GM19452 (cell line): ENCODE measurements at regions not wholly inside any gene's neighbourhood (a gene's known extent, or its start where the extent isn't known, plus 50 kb on each side); places are given as distances from the start of the nearest gene placed in this dataset.
"Not testable (repeated sequence)": the region's sequence is repeated elsewhere in the genome, so short reads cannot be mapped to it uniquely, and the experiment has no call there.

Experiments used
- ATAC-seq: cut with Tn5 transposase; IDR thresholded peaks from one replicate; pipeline ENCODE4 v1.9.1; 2021; ENCODE audit not compliant: unreplicated experiment

DNA sequence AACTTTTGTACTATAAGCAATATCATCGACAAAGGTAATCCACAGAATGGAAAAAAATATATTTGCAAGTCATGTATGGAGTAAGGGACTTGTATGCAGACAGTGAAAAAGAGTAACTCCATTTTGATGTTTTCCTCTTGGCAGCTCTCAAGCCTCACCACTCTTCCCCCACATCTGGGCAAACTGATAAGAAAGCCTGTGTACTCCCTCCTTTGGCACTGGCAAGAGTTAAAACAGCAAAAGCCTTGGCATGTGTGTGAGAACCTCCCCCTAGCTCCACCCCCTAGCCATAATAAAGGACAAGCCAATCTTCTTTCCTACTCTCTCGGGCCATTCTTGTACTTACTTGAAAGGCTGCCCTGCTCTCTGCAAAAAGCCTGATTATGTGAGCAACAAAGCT lies 335.2 kb downstream of the LRATD1 start:
- ATAC-seq, result no peak

DNA sequence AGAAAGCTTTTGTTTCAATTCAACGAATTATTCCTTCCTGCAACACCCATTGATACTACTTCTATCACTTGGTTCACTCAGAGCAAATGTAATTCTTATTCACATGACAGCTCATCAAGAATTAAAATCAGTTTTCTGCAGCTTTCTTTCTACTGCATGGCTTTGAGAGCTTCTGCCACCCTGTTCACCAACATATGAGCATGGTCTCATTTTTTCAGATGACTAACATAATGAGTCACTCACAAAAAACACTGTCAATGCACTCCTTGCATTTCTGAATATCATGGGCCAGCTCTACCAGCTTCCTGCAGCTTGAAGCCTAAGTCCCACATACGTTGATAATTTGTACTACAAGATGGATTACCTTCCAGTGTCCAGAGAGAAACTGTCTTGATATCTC lies 342.9 kb downstream of the LRATD1 start:
- no peak for ATAC-seq

DNA sequence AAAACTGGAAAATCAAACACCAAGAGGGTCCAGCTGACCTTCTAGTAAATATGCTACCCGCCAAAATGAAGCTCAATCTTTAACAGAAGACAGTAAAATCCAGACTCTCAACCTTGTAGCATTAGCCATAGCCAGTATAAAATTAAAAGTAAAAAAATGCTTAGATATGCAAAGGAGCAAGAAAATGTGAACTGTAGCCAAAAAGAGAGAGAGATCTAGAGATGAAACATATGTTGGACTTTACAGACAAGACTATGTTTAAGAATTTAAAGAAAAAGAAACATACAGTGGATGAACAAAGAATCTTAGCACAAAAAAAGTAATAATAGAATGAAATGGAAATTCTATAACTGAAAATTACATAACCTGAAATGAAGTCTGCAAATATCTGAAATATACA lies 344.5 kb downstream of the LRATD1 start:
- no peak for ATAC-seq

DNA sequence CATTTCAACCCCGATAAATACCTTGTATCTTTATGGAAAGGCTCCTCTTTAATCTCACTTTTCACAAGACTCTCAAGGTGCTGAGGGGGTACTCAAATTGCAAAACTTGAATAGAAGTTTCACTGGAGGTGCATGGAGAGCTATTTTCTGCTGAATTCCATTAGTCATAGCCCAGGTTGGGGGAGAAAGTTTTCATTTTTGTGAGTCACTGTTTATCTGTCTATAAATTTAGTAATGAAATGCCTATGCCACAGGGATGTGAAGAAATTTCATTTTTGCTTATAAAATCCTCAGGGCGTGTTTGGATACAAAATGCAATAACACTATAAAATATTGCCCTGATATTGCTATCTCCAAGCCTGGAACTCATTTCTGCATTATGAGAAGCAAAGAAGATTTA lies 346.3 kb downstream of the LRATD1 start:
- ATAC-seq, result no peak

DNA sequence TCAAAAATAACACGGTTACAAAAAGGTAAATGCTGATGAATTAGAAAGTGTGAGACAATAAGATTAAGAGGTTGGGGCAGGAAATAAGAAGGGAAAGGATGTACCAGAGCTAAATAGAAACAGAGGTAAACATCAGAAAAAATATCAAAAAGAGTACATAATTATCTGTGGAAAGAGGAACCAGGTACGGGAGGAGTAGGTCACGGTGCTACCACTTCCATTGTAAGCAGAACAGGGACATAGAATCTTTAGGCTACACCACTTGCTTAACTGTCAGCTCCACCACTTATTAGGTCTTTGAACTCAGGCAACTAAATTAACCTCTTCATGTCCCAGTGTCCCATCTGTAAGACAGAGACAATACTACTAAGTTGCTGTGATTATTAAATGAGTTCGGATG lies 350.3 kb downstream of the LRATD1 start:
- ATAC-seq, result no peak

DNA sequence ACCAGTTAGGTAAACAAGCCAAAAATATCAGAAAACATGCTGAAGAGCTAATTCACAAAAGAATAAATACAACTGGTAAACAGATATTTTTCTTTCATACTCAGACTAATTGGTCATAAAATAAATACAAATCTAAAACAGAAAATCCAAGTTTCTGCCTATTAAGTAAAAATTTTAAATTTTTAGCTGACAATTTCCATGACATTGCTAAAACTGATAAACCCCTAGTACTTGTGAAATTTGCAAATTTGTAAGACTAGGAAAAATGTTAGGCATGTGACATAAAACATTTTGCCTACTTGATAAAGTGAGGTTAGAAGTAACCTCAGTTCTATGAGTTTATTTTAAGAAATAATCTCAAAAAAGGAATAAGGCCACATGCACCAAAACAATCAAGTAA lies 356.1 kb downstream of the LRATD1 start:
- no peak for ATAC-seq

DNA sequence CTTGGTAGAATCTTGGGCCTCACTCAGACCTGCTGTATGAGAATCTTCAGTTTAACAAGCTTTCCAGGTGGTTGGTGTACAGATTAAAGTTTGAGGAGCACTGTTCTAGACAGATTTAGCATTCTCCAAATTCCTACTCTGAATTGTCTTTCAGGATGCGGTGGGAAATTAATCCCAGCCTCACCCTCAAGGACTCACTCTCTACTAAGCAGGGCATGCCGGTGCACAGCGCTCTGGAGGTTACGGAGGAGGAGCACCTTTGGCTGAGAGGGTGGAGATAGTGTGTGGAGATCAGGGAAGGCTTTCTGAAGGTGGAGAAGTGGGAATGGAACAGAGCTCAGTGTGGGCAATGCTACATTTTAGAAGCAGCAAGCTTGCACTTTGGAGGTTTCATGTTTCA lies 359.2 kb downstream of the LRATD1 start:
- ATAC-seq, result no peak

DNA sequence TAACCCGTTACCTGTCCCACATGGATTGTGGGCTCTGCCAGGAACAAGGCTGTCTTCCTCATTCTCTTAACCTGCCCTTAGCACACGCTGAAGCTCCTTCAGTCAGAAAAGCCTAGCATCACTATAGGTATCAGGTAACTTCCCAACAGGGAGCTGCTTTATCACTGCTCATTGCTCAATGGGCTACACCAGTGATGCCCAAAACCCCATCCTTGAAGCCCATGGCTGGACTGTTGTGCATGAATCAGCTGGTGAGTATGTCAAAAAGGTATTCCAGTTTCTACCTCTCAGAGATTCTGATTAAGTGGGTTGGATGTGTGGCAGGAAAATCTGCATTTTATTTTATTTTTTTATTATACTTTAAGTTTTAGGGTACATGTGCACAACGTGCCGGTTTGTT lies 362.2 kb downstream of the LRATD1 start:
- no peak for ATAC-seq

DNA sequence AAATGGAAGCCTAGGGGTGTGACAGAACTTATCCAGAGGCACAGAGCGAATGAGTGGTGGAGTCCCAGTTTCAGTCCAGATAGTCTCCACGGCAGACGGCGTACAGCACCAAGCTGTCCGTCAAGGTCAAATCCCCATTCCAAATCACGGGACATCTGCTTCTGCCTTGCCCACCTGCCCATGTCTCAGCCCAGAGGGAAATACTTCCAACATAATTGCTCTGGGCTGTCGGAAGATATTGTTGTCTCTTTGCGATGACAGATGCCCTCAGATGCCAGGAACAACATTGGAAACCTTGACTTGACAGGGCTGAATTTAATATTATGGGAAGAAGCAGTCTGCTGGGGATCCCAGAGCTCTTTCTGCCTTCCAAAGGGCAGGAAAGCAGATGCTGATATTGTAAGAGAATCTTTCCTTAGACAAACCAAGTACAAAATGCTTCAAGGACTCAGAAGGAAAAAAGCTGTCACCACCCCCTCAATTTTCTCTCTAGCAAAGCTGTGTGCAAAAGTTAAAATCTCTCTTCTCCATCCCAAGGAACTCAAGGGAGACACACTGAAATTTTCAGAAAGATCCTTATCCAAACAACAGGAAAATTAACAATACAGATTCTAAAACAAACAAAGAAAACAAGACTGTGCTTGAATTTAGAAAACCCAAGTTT lies 364.0 kb downstream of the LRATD1 start:
- no peak for ATAC-seq

DNA sequence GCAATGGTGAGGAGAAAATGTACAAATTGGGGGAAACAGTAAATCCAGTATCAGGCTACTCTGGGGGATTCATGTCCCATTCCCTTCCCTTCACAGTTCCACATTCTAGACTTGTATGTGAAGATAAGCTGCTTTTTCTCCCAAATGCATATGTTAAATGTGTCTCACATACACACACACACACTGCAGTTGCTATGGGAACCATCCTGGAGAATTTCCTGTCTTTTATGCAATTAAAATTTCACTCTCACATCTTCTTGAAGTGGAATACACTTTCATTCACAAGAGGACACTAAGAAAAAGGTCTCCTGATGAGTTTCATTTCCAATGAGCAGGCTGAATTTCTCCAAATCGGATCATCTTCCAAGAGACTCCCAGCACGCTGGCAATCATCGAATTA lies 366.0 kb downstream of the LRATD1 start:
- ATAC-seq, result no peak

DNA sequence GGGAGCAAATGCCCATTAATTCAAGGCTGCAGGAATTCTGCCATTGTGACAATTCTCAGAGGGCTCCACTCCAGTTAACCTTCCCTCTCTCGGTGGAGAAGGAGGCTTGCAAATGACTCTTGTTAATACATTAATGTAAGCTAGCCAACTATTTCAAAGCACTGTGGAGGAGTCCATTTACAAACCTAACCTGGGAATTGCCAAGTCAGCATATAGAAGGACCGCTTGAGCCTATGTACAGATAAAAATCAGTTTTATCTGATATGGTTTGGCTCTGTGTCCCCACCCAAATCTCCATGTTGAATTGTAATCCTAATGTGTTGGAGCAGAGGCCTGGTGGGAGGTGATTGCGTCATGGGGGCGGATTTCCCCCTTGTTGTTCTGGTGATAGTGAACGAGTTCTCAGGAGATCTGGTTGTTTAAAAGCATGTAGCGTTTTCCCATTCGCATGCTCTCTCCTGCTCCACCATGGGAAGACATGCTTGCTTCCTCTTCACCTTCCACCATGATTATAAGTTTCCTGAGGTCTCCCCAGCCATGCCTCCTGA lies 366.7 kb downstream of the LRATD1 start:
- no peak for ATAC-seq

DNA sequence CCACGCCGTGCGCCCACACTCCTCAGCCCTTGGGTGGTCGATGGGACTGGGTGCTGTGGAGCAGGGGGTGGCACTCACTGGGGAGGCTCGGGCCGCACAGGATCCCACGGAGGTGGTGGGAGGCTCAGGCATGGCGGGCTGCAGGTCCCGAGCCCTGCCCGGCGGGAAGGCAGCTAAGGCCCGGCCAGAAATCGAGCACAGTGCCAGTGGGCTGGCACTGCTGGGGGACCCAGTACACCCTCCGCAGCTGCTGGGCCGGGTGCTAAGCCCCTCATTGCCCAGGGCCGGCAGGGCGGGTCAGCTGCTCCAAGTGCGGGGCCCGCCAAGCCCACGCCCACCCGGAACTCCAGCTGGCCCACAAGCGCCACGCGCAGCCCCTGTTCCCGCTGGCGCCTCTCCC lies 370.0 kb downstream of the LRATD1 start:
- not testable (repeated sequence) for ATAC-seq

DNA sequence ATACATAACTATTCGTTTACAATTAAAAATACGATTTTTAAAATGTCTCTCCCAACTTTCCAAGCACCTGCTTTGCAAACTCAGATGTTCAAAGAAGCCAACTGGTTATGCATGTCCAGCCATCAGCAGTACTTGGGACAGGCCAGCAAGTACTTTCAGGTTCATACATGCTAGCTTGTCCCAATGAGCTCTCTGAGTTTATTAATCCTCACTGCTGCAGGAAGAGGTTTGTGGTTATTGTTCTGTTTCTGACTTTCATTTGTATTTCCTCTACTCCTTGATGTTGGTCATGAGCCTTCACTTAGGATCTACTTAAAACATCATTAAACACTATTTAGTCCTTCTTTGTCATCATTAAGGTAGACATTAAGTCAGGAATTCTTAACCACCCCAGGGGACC lies 374.1 kb downstream of the LRATD1 start:
- ATAC-seq, result peak; percentile 74

DNA sequence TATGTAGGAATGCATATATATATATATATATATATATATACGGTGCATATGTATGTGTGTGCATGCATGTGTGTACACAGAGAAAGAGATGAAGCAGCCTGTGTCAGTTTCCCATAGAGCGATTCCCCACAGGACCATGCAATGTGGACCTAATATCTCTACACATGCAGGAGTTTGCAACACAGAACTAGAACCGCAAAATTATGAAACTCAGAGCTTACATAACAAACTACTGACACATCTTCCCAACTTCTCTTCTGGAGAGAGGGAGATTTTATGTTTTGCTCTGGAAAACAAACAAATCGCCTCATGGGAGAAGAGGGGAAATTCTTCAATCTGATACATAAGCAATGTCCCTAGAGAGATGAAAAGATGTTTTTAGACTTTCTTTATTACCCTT lies 377.2 kb downstream of the LRATD1 start:
- no peak for ATAC-seq

DNA sequence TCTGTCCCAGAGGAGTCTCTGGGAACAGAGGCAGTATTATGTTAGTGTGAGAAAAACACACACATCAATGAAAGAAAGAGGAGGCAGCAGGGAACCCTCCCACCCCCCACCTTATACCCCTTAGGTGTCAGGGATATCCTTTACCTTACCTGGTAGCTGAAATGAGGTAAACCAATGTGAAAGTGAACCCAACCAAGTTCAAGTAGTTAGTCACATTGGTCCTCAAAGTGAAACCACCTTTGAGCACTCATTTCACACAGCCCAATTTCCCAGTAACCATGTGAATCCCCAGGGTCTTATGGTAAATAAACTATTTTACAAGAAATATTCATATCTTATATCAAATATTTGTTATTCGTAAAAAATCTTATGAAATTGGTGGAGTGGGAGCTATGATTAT lies 377.8 kb downstream of the LRATD1 start:
- peak; percentile 68 for ATAC-seq

DNA sequence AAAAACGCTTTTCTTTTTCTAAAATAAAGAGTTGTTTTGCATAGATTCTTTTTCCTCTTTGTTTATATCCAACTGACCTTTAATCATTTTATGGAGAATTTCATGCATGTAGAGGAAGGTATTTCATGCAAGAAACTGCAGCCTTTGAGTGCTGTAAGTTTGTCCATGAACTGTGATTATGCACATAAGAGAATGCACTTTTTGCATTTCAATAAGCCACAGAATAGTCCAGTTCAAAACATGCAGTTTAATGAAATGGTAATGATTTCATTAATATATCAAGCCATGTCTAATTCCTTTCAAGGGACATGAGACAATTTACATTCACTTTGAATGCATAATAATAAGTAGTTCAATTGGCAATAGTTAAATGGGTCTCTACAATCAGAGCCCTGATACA lies 386.3 kb downstream of the LRATD1 start:
- no peak for ATAC-seq

DNA sequence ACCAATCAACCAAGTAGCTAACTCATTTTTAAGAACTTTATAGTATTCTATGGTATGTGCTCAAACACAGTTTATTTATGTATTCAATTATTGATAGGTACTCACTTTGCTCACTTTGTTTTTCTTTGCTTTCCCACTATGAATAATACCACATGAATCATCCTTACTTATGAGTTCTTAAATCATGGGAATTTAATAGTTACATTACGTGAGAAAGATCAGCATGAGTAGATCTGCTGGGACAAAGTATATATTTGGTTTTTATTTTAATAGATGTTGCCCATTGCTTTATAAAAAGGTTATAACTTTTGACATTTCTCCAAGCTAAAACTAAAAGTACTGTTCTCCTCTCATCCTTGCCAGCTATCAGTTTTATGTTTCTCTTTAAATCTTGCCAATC lies 390.7 kb downstream of the LRATD1 start:
- no peak for ATAC-seq

DNA sequence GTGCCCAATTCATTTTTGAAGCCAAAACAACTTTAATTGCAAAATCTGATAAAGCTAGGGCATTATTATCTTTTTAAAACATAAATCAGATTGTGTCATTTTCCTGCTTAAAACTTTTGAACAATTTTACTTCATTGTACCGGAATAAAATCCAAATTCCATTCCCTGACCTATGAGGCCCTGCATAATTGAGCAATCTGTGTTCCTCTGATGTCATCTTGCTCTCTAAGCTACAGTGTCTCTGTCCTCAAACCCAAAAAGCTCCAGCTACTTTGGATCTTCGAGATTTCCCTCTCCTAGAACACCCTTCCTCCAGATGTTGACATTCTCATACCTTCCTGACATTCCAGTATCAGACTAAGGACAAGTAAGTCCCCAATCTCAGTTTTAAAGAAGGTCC lies 395.9 kb downstream of the LRATD1 start:
- no peak for ATAC-seq

DNA sequence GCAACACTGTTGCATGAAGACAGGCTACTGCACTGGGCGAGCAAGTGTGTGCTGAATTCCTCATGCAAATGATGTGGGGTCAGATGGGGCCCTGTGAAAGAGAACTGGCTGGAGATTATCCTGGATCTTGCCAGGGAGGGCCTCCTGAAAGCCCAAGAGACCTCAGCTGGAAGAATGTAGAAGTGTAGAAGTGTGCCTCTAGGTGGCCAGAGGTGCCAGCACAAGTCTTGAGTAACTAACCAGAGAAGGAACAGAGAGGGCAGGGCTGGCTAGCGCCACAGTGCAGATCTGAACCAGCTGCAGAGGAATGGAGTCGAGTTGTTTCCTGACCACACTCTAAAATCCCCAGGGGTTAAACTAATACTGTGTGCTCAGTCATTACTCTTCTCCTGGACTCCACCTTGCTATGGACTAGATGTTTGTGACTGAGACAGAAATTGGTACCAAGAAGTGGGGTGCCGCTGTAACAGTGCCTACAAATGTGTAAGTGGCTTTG lies 399.3 kb downstream of the LRATD1 start:
- ATAC-seq, result peak; percentile 96

DNA sequence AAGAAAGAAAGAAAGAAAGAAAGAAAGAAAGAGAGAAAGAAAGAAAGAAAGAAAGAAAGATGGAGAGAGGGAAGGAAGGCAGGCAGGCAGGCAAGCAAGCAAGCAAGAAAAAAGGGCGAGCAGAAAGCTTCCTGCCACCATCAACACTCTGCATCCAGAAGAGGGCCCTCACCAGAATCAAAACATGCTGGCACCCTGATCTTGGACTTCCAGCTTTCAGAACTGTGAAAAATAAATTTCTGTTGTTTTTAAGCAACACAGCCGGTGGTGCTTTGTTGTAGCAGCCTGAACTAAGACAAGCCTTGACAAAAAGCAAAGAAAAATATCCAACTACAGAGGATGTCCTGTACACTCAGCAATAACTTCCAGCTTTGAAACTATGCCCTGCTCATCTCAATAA lies 401.7 kb downstream of the LRATD1 start:
- ATAC-seq, result no peak

DNA sequence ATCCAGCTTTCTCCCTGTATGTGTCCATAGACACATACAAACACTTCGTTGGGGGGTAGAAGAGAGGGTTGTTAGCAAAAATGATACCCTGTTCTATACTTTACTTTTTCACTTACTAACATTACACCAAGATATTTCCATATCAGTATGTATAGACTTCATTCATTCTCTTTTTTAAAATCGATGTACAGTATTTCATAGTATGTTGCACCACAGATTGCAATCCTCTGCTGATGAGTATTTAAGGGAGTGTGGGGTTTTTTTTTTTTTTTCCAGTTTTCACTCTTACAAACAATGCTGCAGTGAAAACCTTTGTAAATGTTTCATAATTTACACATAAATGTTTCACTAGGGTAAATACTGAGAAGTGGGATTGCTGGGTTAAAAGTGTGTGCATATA lies 402.3 kb downstream of the LRATD1 start:
- no peak for ATAC-seq

DNA sequence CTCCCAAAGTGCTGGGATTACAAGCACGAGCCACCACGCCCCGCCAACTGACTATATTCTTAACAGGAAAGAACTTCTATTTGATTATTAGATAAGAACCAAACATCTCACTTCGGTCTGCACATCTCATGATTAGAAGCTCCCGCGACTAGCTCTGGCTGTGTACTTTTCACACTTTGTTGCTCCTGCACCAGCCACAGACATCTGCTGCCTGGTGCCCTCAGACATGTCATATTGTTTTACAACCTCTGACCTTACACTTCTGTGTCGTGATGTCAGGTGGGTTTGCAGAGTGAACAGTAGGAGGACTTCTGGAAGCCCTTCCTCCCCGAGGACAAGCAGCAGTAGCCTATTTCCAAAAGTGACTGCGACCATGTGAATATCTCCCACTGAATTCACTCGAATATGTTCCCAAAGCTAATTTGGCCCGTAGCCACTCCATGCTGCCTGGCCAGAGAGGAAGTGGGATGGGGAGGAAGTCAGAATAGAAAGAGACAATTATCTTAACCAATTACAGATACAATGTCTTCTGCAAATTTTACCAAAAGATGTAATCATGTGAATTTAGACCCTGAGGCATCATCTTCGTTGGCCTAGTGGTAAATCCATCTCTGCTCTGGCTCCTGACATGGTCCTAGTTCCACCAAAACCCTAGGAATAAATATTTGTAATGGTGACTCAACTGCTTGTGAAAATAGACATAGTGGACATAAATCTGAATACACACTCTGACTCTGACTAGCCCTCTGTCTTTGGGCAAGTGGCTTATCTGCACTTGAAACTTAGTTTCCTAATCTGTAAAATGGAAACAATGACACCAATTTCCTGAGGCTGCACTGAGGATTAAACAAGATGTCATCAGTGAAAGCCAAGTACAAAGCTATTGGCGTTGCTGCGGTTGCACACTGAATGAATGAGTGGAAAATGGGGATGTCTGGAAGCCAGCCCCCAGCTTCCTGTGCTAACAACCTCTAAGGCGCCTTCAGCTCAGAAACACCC lies 406.1 kb downstream of the LRATD1 start:
- no peak for ATAC-seq
